Thyroid gland (tissue), 4 donors: ENCODE measurements at regions not wholly inside any gene's neighbourhood (a gene's known extent, or its start where the extent isn't known, plus 50 kb on each side); places are given as distances from the start of the nearest gene placed in this dataset.

Source experiments
- POLR2A ChIP-seq, 2 donors: fragments of 450-650 bp; IDR thresholded peaks; one replicate each; pipeline ENCODE4 v1.6.1; 2017; ENCODE audit warnings: antibody characterized with exemption in 2 of 2, mild to moderate bottlenecking in 2 of 2, moderate library complexity in 1 of 2
- TF ChIP-seq, protein P1 (sequence below), 6 experiments: fragments of 200-600 bp in 3 of 6; fragments of 450-650 bp in 3 of 6; sonication (generic) in 3 of 6; IDR thresholded peaks; one replicate each; pipeline ENCODE4 v1.5.1; 2016 to 2019; ENCODE audit warnings: antibody characterized with exemption in 6 of 6, mild to moderate bottlenecking in 2 of 6, inconsistent platforms in 1 of 6, moderate library complexity in 1 of 6

DNA sequence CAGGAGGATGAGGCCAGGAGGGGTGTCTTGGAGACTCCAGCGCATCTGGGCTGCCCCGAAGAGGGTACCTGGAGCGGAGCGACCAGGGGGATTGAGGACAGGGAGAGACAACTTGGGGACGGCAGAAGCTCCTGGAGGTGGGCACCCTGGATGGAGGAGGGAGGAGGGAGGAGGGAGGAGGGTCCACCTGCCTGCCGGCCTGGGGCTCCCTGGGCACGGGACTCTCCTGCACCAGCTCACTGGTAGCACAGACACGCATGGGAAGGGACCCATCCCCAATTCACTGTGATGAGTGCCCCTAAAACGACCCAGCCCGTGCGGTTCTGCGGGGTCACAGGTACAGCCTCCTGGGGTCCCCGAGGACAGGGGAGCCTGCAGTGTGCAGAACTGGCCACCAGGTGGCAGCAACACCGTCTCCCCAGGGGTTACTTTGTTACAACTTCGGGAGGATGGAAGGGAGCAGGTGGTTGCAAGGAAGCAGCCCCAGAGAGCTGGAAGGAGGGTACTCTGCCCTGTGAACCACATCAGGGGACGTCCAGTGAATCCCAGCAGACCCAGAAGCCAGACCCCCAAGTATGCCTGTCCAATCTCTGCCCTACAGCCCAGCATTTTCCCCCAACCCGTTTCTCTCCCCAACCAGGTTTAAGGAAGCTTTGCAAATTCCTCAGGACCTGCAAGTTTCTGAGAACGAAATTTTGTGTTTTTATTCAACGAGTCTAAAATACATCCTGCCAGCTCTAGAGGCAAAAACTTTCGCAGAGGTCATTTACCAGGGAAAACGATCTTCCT, 482.4 kb downstream of the NPHP4 start:
- TF ChIP-seq, protein P1, sequence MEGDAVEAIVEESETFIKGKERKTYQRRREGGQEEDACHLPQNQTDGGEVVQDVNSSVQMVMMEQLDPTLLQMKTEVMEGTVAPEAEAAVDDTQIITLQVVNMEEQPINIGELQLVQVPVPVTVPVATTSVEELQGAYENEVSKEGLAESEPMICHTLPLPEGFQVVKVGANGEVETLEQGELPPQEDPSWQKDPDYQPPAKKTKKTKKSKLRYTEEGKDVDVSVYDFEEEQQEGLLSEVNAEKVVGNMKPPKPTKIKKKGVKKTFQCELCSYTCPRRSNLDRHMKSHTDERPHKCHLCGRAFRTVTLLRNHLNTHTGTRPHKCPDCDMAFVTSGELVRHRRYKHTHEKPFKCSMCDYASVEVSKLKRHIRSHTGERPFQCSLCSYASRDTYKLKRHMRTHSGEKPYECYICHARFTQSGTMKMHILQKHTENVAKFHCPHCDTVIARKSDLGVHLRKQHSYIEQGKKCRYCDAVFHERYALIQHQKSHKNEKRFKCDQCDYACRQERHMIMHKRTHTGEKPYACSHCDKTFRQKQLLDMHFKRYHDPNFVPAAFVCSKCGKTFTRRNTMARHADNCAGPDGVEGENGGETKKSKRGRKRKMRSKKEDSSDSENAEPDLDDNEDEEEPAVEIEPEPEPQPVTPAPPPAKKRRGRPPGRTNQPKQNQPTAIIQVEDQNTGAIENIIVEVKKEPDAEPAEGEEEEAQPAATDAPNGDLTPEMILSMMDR (IDR thresholded peaks at IDR 0.05) = peak; percentile 75 to 99 (median 89)
- no peak for TF ChIP-seq POLR2A (IDR thresholded peaks at IDR 0.05)
